HEK293 (cell line): ENCODE measurements at regions not wholly inside any gene's neighbourhood (a gene's known extent, or its start where the extent isn't known, plus 50 kb on each side); places are given as distances from the start of the nearest gene placed in this dataset.

Experiments used
- CTCF ChIA-PET: fragments of 350-600 bp; formaldehyde crosslinking; extraction: SDS; loops from one replicate; lab custom pipeline; 2021; ENCODE audit warnings: antibody characterized with exemption; lab: Yijun Ruan, JAX
- POLR2A ChIA-PET: fragments of 300-600 bp; formaldehyde crosslinking; extraction: SDS; loops from one replicate; lab custom pipeline; 2020; ENCODE audit warnings: antibody characterized with exemption, inconsistent platforms; lab: Yijun Ruan, JAX
- H3K27ac ChIP-seq: fragments of 200-500 bp; sonication (Bioruptor generic); 2 replicates; pipeline ENCODE4 v1.5.1; 2014; ENCODE audit warnings: low read depth, low read length, control low read depth, inconsistent platforms; ENCODE audit errors: extremely low read depth
- H3K36me3 ChIP-seq, 2 experiments: fragments of 200-500 bp in 1 of 2; sonication (Bioruptor generic) in 1 of 2; 1 replicate in 1 of 2; 2 replicates in 1 of 2; pipeline ENCODE4 v1.5.1; 2014 to 2017; ENCODE audit warnings: inconsistent platforms in 2 of 2, low read length in 2 of 2; ENCODE audit not compliant: control insufficient read depth in 2 of 2, insufficient read depth in 1 of 2
- H3K4me1 ChIP-seq: fragments of 200-500 bp; sonication (Bioruptor generic); 2 replicates; pipeline ENCODE4 v1.5.1; 2014; ENCODE audit warnings: mild to moderate bottlenecking, low read length, inconsistent platforms; ENCODE audit not compliant: control insufficient read depth, insufficient read depth
- H3K4me3 ChIP-seq: 2 replicates; pipeline ENCODE4 v1.5.1; 2011; ENCODE audit warnings: low read depth, mild to moderate bottlenecking, control low read depth, low read length, moderate library complexity
- H3K9me3 ChIP-seq: fragments of 200-500 bp; sonication (Bioruptor generic); 2 replicates; pipeline ENCODE4 v1.5.1; 2014; ENCODE audit warnings: low read depth, low read length, inconsistent platforms; ENCODE audit not compliant: control insufficient read depth, insufficient read depth
- GFI1B ChIP-seq: fragments of 450-650 bp; formaldehyde crosslinking; IDR thresholded peaks from 2 replicates; pipeline ENCODE4 v1.5.1; 2016; ENCODE audit warnings: missing biosample characterization, missing genetic modification characterization
- HOXD13 ChIP-seq: sonication (generic); formaldehyde crosslinking; IDR thresholded peaks from 2 replicates; pipeline ENCODE4 v1.8.0; 2022; ENCODE audit warnings: missing genetic modification reagents, borderline replicate concordance
- IKZF3 ChIP-seq: fragments of 450-650 bp; IDR thresholded peaks from 2 replicates; pipeline ENCODE4 v1.5.0; 2018; ENCODE audit warnings: missing biosample characterization, mild to moderate bottlenecking, missing genetic modification characterization, moderate library complexity
- KLF8 ChIP-seq: fragments of 450-650 bp; formaldehyde crosslinking; IDR thresholded peaks from 2 replicates; pipeline ENCODE4 v1.5.1; 2016; ENCODE audit warnings: missing biosample characterization, missing genetic modification characterization
- MZF1 ChIP-seq: fragments of 450-650 bp; formaldehyde crosslinking; IDR thresholded peaks from 2 replicates; pipeline ENCODE4 v1.5.1; 2017; ENCODE audit warnings: missing biosample characterization, missing genetic modification characterization, borderline replicate concordance
- PRDM1 ChIP-seq: fragments of 450-650 bp; formaldehyde crosslinking; IDR thresholded peaks from 2 replicates; pipeline ENCODE4; 2016; ENCODE audit warnings: missing biosample characterization, missing genetic modification characterization
- PRDM2 ChIP-seq: fragments of 450-650 bp; formaldehyde crosslinking; IDR thresholded peaks from 2 replicates; pipeline ENCODE4 v1.5.1; 2016; ENCODE audit warnings: missing biosample characterization, missing genetic modification characterization, borderline replicate concordance
- TSHZ1 ChIP-seq: fragments of 450-650 bp; formaldehyde crosslinking; IDR thresholded peaks from 2 replicates; pipeline ENCODE4 v1.5.1; 2016; ENCODE audit warnings: missing biosample characterization, missing genetic modification characterization, borderline replicate concordance
- ZBTB10 ChIP-seq: fragments of 450-650 bp; formaldehyde crosslinking; IDR thresholded peaks from 2 replicates; pipeline ENCODE4 v1.5.1; 2016; ENCODE audit warnings: missing biosample characterization, missing genetic modification characterization
- ZEB2 ChIP-seq: fragments of 450-650 bp; formaldehyde crosslinking; IDR thresholded peaks from 2 replicates; pipeline ENCODE4 v1.5.1; 2016; ENCODE audit warnings: missing biosample characterization, missing genetic modification characterization
- ZNF114 ChIP-seq: fragments of 450-650 bp; formaldehyde crosslinking; IDR thresholded peaks from 2 replicates; pipeline ENCODE4 v1.5.0; 2017; ENCODE audit warnings: missing biosample characterization, missing genetic modification characterization
- ZNF138 ChIP-seq: fragments of 450-650 bp; formaldehyde crosslinking; IDR thresholded peaks from 2 replicates; pipeline ENCODE4 v1.5.1; 2016; ENCODE audit warnings: missing biosample characterization, missing genetic modification characterization, borderline replicate concordance
- ZNF169 ChIP-seq: fragments of 450-650 bp; formaldehyde crosslinking; IDR thresholded peaks from 2 replicates; pipeline ENCODE4 v1.5.1; 2016; ENCODE audit warnings: missing biosample characterization, missing genetic modification characterization
- ZNF274 ChIP-seq, 2 experiments: fragments of 200-500 bp in 1 of 2; fragments of 450-650 bp in 1 of 2; sonication (Bioruptor generic) in 1 of 2; formaldehyde crosslinking in 1 of 2; IDR thresholded peaks; 2 replicates each; pipeline versions ENCODE4 v1.5.1 to v1.6.1; 2014 to 2016; ENCODE audit warnings: borderline replicate concordance in 1 of 2, inconsistent platforms in 1 of 2, low read length in 1 of 2, missing biosample characterization in 1 of 2, missing genetic modification characterization in 1 of 2
- ZNF311 ChIP-seq: fragments of 450-650 bp; formaldehyde crosslinking; IDR thresholded peaks from 2 replicates; pipeline ENCODE4 v1.5.1; 2017; ENCODE audit warnings: missing biosample characterization, missing genetic modification characterization, borderline replicate concordance
- ZNF548 ChIP-seq: fragments of 450-650 bp; formaldehyde crosslinking; IDR thresholded peaks from 2 replicates; pipeline ENCODE4 v1.5.1; 2016; ENCODE audit warnings: missing biosample characterization, missing genetic modification characterization
- ZNF585B ChIP-seq: fragments of 450-650 bp; formaldehyde crosslinking; IDR thresholded peaks from 2 replicates; pipeline ENCODE4 v1.5.1; 2016; ENCODE audit warnings: missing biosample characterization, missing genetic modification characterization
- ZNF677 ChIP-seq: fragments of 450-650 bp; IDR thresholded peaks from 2 replicates; pipeline ENCODE4 v1.5.0; 2018; ENCODE audit warnings: missing biosample characterization, mild to moderate bottlenecking, missing genetic modification characterization, moderate library complexity
- ZNF837 ChIP-seq: fragments of 450-650 bp; formaldehyde crosslinking; IDR thresholded peaks from 2 replicates; pipeline ENCODE4 v1.5.1; 2016; ENCODE audit warnings: missing biosample characterization, missing genetic modification characterization
- ZSCAN5A ChIP-seq: fragments of 450-650 bp; formaldehyde crosslinking; IDR thresholded peaks from 2 replicates; pipeline ENCODE4 v1.5.1; 2016; ENCODE audit warnings: missing biosample characterization, missing genetic modification characterization

- TF ChIP-seq ZNF677 (tag by site-specific recombination) = no peak
- TF ChIP-seq TSHZ1 (tag by site-specific recombination) = no peak
- TF ChIP-seq MZF1 (tag by site-specific recombination) = no peak
- no peak for TF ChIP-seq ZBTB10 (tag by site-specific recombination)
These were observed 365.1 kb upstream of the PDE3A start (continued) for GRCh38 chr12:20003252-20003651.

GRCh38 chr12:20004952-20005351 is 363.4 kb upstream of the PDE3A start:
- ChIA-PET POLR2A (no interaction called here), CTCF (interaction anchor here (0.7 kb wide), 1 partner anchor 424 kb away, joined by 3 read pairs; no protein-coding TSS in a partner anchor)
- Histone ChIP-seq H3K27ac (no peak overlapping the region), H3K36me3 (no peaks in the 10 kb centered on the region), H3K9me3 (no peaks in the 10 kb centered on the region), H3K4me3 (no peak overlapping the region), H3K4me1 (no peaks in the 10 kb centered on the region)
- TF ChIP-seq ZNF548 (tag by site-specific recombination) (no peak), ZNF837 (no peak), HOXD13 (CRISPR knock-in tag) (no peak), IKZF3 (no peak), GFI1B (no peak), PRDM2 (tag by site-specific recombination) (no peak), ZNF585B (tag by site-specific recombination) (no peak), PRDM1 (no peak), ZNF274 (IDR thresholded peaks at IDR 0.05; ENCODE audit: low read length) (no peak), ZNF274 (tag by site-specific recombination; IDR thresholded peaks at IDR 0.05; ENCODE audit: borderline replicate concordance) (no peak), ZEB2 (tag by site-specific recombination) (no peak), ZNF169 (no peak), ZSCAN5A (tag by site-specific recombination) (no peak), ZNF311 (tag by site-specific recombination) (no peak), ZNF138 (no peak), KLF8 (no peak), ZNF114 (tag by site-specific recombination) (no peak), MZF1 (tag by site-specific recombination) (no peak)
